ENCODE measurements at regions not wholly inside any gene's neighbourhood (a gene's known extent, or its start where the extent isn't known, plus 50 kb on each side); places are given as distances from the start of the nearest gene placed in this dataset.
"Not testable (repeated sequence)": the region's sequence is repeated elsewhere in the genome, so short reads cannot be mapped to it uniquely, and the experiment has no call there.

DNA sequence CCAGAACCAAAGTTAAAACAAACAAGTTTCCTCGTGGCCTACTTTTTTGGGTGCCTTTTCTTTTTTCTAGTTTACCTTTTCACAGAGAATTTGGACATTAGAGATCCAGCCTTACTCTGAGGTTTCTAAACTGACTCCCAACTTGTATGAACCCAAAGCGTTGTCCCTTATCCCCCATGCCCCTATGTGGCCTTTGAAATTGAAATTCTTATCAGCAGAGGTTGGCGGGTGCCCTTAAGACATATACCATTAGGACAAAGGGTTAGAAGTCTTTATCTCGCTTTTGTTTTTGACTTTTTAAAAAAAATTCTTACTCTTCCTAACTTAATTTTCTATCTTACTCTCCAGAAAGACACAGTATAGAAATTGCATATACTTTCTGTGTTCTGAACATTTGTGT is 76.3 kb upstream of the C7orf33 start:
- TF ChIP-seq, protein P1, sequence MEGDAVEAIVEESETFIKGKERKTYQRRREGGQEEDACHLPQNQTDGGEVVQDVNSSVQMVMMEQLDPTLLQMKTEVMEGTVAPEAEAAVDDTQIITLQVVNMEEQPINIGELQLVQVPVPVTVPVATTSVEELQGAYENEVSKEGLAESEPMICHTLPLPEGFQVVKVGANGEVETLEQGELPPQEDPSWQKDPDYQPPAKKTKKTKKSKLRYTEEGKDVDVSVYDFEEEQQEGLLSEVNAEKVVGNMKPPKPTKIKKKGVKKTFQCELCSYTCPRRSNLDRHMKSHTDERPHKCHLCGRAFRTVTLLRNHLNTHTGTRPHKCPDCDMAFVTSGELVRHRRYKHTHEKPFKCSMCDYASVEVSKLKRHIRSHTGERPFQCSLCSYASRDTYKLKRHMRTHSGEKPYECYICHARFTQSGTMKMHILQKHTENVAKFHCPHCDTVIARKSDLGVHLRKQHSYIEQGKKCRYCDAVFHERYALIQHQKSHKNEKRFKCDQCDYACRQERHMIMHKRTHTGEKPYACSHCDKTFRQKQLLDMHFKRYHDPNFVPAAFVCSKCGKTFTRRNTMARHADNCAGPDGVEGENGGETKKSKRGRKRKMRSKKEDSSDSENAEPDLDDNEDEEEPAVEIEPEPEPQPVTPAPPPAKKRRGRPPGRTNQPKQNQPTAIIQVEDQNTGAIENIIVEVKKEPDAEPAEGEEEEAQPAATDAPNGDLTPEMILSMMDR (IDR thresholded peaks at IDR 0.05; ENCODE audit: insufficient read depth, low read depth, low read length): no peak
- ChIA-PET POLR2A (no interaction called here), CTCF (no interaction called here)
- no peak for DNase-seq (ENCODE audit: low read depth)
- Histone ChIP-seq H3K4me3 (ENCODE audit: low read depth, low read length) (no peak overlapping the region), H3K27me3 (ENCODE audit: control insufficient read depth, insufficient read depth, low read length) (no peaks in the 10 kb centered on the region), H3K36me3 (ENCODE audit: control insufficient read depth, insufficient read depth, low read length) (no peaks in the 10 kb centered on the region)

DNA sequence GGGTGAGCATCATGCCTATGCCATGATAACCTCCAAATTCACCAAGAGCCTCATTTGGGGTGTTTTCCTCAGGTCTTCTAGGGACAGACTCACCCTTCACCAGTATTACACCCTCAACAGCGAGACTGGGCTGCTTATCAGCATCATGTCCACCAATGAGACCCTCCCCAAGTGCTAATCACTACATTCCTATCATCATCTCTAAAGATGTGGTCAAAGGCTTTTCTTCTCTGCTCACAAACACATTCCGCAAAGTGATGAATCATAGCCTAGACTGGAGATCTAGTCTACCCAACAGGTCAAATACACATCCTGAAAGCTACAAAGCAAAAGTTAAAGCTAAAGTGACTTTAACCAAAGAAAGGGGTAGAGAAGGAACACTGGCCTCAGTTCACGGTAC is 75.3 kb upstream of the C7orf33 start:
- no peaks in the 10 kb centered on the region for H3K36me3 ChIP-seq (ENCODE audit: control insufficient read depth, insufficient read depth, low read length)
- DNase-seq (ENCODE audit: low read depth): no peak
- no peak overlapping the region for H3K4me3 ChIP-seq (ENCODE audit: low read depth, low read length)
- TF ChIP-seq, protein P1 (IDR thresholded peaks at IDR 0.05; ENCODE audit: insufficient read depth, low read depth, low read length): no peak
- CTCF ChIA-PET: no interaction called here
- H3K27me3 ChIP-seq (ENCODE audit: control insufficient read depth, insufficient read depth, low read length): no peaks in the 10 kb centered on the region
- POLR2A ChIA-PET: no interaction called here

GRCh38 chr7:148515728-148516695 is 74.6 kb upstream of the C7orf33 start:
- DNase-seq (ENCODE audit: low read depth): no peak
- Histone ChIP-seq H3K36me3 (ENCODE audit: control insufficient read depth, insufficient read depth, low read length) (no peaks in the 10 kb centered on the region), H3K4me3 (ENCODE audit: low read depth, low read length) (no peak overlapping the region), H3K27me3 (ENCODE audit: control insufficient read depth, insufficient read depth, low read length) (no peaks in the 10 kb centered on the region)
- POLR2A ChIA-PET: no interaction called here
- CTCF ChIA-PET: no interaction called here
- TF ChIP-seq, protein P1 (IDR thresholded peaks at IDR 0.05; ENCODE audit: insufficient read depth, low read depth, low read length): no peak

DNA sequence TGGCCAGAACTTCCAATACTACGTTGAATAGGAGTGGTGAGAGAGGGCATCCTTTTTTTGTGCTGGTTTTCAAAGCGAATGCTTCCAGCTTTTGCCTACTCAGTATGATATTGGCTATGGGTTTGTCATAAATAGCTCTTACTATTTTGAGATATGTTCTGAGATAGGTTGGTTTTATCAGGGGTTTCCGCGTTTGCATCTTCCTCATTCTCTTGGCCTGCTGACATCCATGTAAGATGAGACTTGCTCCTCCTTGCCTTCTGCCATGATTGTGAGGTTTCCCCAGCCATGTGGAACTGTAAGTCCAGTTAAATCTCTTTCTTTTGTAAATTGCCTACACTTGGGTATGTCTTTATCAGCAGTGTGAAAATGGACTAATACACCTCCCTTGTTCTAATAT is 71.2 kb upstream of the C7orf33 start:
- H3K27me3 ChIP-seq (ENCODE audit: control insufficient read depth, insufficient read depth, low read length); H3K4me3 ChIP-seq (ENCODE audit: low read depth, low read length); DNase-seq (ENCODE audit: low read depth); POLR2A ChIA-PET; H3K36me3 ChIP-seq (ENCODE audit: control insufficient read depth, insufficient read depth, low read length): not testable (repeated sequence)
- CTCF ChIA-PET: interaction anchor here (1.0 to 1.1 kb wide), 2 partner anchors 15 to 447 kb away, joined by 3 to 4 read pairs; no protein-coding TSS in a partner anchor

DNA sequence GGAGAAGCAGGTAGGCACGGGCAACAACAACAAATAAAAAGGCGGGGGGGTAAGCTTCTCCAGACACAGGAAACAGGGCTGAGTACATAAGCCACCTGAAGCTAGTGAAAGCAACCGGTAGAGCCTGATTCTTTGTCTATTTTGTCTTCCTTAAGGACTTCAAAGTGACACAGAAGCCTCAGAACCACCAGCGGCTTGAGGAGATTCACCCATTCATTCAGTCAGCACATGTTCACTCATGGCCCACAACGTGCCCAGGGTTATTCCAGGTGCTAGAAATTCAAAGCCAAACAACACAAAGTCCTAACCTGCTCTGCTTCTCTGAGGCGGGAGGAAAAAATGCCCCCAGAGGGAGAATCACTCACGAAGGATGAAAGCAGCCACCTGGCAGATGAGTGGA is 69.3 kb upstream of the C7orf33 start:
- ChIA-PET CTCF (interaction anchor here (1.4 kb wide), 1 partner anchor 442 kb away, joined by 3 read pairs; no protein-coding TSS in a partner anchor), POLR2A (no interaction called here)
- DNase-seq (ENCODE audit: low read depth): no peak
- TF ChIP-seq, protein P1 (IDR thresholded peaks at IDR 0.05; ENCODE audit: insufficient read depth, low read depth, low read length): no peak
- Histone ChIP-seq H3K4me3 (ENCODE audit: low read depth, low read length) (no peak overlapping the region), H3K36me3 (ENCODE audit: control insufficient read depth, insufficient read depth, low read length) (no peaks in the 10 kb centered on the region), H3K27me3 (ENCODE audit: control insufficient read depth, insufficient read depth, low read length) (no peaks in the 10 kb centered on the region)

Data from BJ (cell line).